HepG2 (cell line): ENCODE measurements at regions not wholly inside any gene's neighbourhood (a gene's known extent, or its start where the extent isn't known, plus 50 kb on each side); places are given as distances from the start of the nearest gene placed in this dataset.

Experiments used
- FOXK2 ChIP-seq: fragments of 450-650 bp; IDR thresholded peaks from 2 replicates; pipeline ENCODE4 v1.6.1; 2016
- MYC ChIP-seq: sonication (generic); formaldehyde crosslinking; IDR thresholded peaks from 2 replicates; pipeline ENCODE4 v1.9.0; 2021; ENCODE audit warnings: missing genetic modification reagents, borderline replicate concordance
- ZBTB43 ChIP-seq: sonication (generic); formaldehyde crosslinking; conservative IDR thresholded peaks from 2 replicates; pipeline ENCODE4 v1.4.0; 2020; ENCODE audit warnings: missing genetic modification reagents
- ZNF274 ChIP-seq: sonication (generic); formaldehyde crosslinking; IDR thresholded peaks from 2 replicates; pipeline ENCODE4 v1.5.1; 2020; ENCODE audit warnings: mild to moderate bottlenecking, missing genetic modification reagents
- ZNF780A ChIP-seq: sonication (generic); formaldehyde crosslinking; IDR thresholded peaks from 2 replicates; pipeline ENCODE4 v1.8.0; 2022; ENCODE audit warnings: mild to moderate bottlenecking, missing genetic modification reagents, moderate library complexity
- TF ChIP-seq, protein P1 (sequence below): sonication (generic); formaldehyde crosslinking; IDR thresholded peaks from 2 replicates; pipeline ENCODE4 v1.5.0; 2020; ENCODE audit warnings: mild to moderate bottlenecking, missing genetic modification reagents, moderate library complexity

DNA sequence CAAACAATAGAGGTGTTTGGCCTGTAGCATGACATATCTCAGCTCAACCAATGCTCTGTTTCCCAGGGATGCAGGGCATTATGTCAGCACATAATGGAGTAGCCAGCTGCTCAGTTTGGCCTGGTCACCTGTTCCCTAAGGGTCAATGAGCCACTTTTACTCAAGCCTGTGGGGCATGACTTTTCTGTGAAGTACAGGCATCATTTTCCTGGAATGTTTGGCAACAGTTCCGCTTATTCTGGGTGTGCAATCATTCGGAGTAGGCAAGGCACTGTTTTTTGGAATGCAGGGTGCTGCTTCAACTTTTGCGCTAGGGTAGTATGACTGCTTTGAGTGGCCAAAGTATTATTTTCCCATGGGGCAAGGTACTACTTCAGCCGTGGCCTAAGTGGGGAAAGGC lies 665.4 kb downstream of the EPHA7 start:
- TF ChIP-seq ZNF274 (CRISPR knock-in tag): no peak
- no peak for TF ChIP-seq ZNF780A (CRISPR knock-in tag)
- no peak for TF ChIP-seq MYC (CRISPR knock-in tag)
- TF ChIP-seq, protein P1, sequence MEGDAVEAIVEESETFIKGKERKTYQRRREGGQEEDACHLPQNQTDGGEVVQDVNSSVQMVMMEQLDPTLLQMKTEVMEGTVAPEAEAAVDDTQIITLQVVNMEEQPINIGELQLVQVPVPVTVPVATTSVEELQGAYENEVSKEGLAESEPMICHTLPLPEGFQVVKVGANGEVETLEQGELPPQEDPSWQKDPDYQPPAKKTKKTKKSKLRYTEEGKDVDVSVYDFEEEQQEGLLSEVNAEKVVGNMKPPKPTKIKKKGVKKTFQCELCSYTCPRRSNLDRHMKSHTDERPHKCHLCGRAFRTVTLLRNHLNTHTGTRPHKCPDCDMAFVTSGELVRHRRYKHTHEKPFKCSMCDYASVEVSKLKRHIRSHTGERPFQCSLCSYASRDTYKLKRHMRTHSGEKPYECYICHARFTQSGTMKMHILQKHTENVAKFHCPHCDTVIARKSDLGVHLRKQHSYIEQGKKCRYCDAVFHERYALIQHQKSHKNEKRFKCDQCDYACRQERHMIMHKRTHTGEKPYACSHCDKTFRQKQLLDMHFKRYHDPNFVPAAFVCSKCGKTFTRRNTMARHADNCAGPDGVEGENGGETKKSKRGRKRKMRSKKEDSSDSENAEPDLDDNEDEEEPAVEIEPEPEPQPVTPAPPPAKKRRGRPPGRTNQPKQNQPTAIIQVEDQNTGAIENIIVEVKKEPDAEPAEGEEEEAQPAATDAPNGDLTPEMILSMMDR (CRISPR knock-in tag): no peak
- no peak for TF ChIP-seq FOXK2
- TF ChIP-seq ZBTB43 (CRISPR knock-in tag): no peak
